PC-3 (cell line): ENCODE measurements at regions not wholly inside any gene's neighbourhood (a gene's known extent, or its start where the extent isn't known, plus 50 kb on each side); places are given as distances from the start of the nearest gene placed in this dataset.

Experiments
- ATAC-seq: fragments of 200-7000 bp; cut with Tn5 transposase; 2 replicates; pipeline ENCODE4 v1.9.1; 2020; ENCODE audit warnings: mild to moderate bottlenecking, moderate library complexity
- BruUV-seq: library from RNA; stranded (reverse); fragments of 400-500 nt; replicated peaks from 2 replicates; lab custom pipeline; 2021; lab: Mats Ljungman, UMichigan
- CTCF ChIA-PET: fragments of 300-600 bp; sonication (Branson Sonifier 250); formaldehyde crosslinking; loops from one replicate; lab custom pipeline; 2022; ENCODE audit warnings: antibody characterized with exemption; lab: Charles Lee
- POLR2A ChIA-PET: fragments of 300-600 bp; sonication (Branson Sonifier 250); formaldehyde crosslinking; loops from one replicate; lab custom pipeline; 2022; ENCODE audit warnings: antibody characterized with exemption; ENCODE audit not compliant: unreplicated experiment; lab: Charles Lee
- DNase-seq: peaks from one replicate; pipeline ENCODE4 v3.0.0-alpha.2; 2015
- H2AFZ ChIP-seq: fragments of 300-600 bp; sonication (generic); 2 replicates; pipeline ENCODE4 v1.6.0; 2016; ENCODE audit warnings: antibody characterized with exemption, low read length
- H3F3A ChIP-seq: fragments of 300-600 bp; sonication (generic); one replicate; pipeline ENCODE4 v1.6.0; 2017; ENCODE audit warnings: antibody characterized with exemption, low read length, control low read depth, mild to moderate bottlenecking; ENCODE audit not compliant: unreplicated experiment
- H3K27ac ChIP-seq: fragments of 300-600 bp; sonication (generic); 2 replicates; pipeline ENCODE4 v1.5.1; 2016; ENCODE audit warnings: mild to moderate bottlenecking, low read length
- H3K27me3 ChIP-seq: fragments of 300-600 bp; sonication (generic); 2 replicates; pipeline ENCODE4 v1.6.1; 2016; ENCODE audit warnings: low read length, mixed read lengths
- H3K36me3 ChIP-seq: fragments of 300-600 bp; sonication (generic); 2 replicates; pipeline ENCODE4 v1.6.1; 2016; ENCODE audit warnings: low read depth, mixed run types, low read length, mixed read lengths
- H3K4me1 ChIP-seq: fragments of 300-600 bp; sonication (generic); 2 replicates; pipeline ENCODE4 v1.5.1; 2016; ENCODE audit warnings: low read length; ENCODE audit not compliant: insufficient read depth
- H3K4me2 ChIP-seq: fragments of 300-600 bp; sonication (generic); 2 replicates; pipeline ENCODE4 v1.6.0; 2016; ENCODE audit warnings: low read length
- H3K4me3 ChIP-seq: fragments of 300-600 bp; sonication (generic); 2 replicates; pipeline ENCODE4 v1.5.1; 2016; ENCODE audit warnings: mild to moderate bottlenecking, low read length, mixed read lengths
- H3K79me2 ChIP-seq: fragments of 300-600 bp; sonication (generic); 2 replicates; pipeline ENCODE4 v1.6.1; 2017; ENCODE audit warnings: low read length, mixed read lengths
- H3K9ac ChIP-seq: fragments of 300-600 bp; sonication (generic); 2 replicates; pipeline ENCODE4 v1.6.0; 2016; ENCODE audit warnings: mild to moderate bottlenecking, low read length
- H3K9me2 ChIP-seq: fragments of 300-600 bp; sonication (generic); replicated peaks from 2 replicates; pipeline ENCODE4 v1.6.1; 2016; ENCODE audit warnings: mixed run types, low read length, mixed read lengths
- H3K9me3 ChIP-seq: fragments of 300-600 bp; sonication (generic); 2 replicates; pipeline ENCODE4 v1.6.1; 2016; ENCODE audit warnings: low read length, mixed read lengths
- H4K20me1 ChIP-seq: fragments of 300-600 bp; sonication (generic); 2 replicates; pipeline ENCODE4 v1.6.1; 2016; ENCODE audit warnings: low read length, mixed read lengths
- CTCF ChIP-seq: fragments of 300-600 bp; sonication (generic); conservative IDR thresholded peaks from 2 replicates; pipeline ENCODE4 v1.5.1; 2017; ENCODE audit warnings: antibody characterized with exemption, low read depth, mild to moderate bottlenecking, low read length
- EZH2 ChIP-seq: fragments of 300-600 bp; sonication (generic); IDR thresholded peaks from one replicate; pipeline ENCODE4 v1.6.1; 2017; ENCODE audit warnings: antibody characterized with exemption, mild to moderate bottlenecking, low read length; ENCODE audit not compliant: unreplicated experiment
- EZH2phosphoT487 ChIP-seq: fragments of 300-600 bp; sonication (generic); IDR thresholded peaks from 2 replicates; pipeline ENCODE4 v1.6.1; 2018; ENCODE audit warnings: mild to moderate bottlenecking, antibody characterized with exemption, low read length, borderline replicate concordance
- intact Hi-C: fragments of 100-400 bp; cut with micrococcal nuclease; formaldehyde crosslinking; loops from 2 replicates; pipeline ENCODE4 v1.9.0; 2023

- POLR2A ChIA-PET, result no interaction called here
- no peak overlapping the region for H3K4me3 ChIP-seq
- H3K4me1 ChIP-seq, result peaks cover 20% of the 10 kb centered on the region
- H3K27me3 ChIP-seq, result no peaks in the 10 kb centered on the region
- no peaks in the 10 kb centered on the region for H3K79me2 ChIP-seq
- CTCF ChIA-PET, result no interaction called here
- intact Hi-C loops, result no loop called here
- DNase-seq, result peak; percentile 30
- no peaks in the 10 kb centered on the region for H3K9me3 ChIP-seq
- no peaks in the 10 kb centered on the region for H4K20me1 ChIP-seq
- peak; percentile 45 for ATAC-seq
- no peaks in the 10 kb centered on the region for H3F3A ChIP-seq
- no peak overlapping the region for H3K27ac ChIP-seq
- H3K36me3 ChIP-seq, result no peaks in the 10 kb centered on the region
- H3K9me2 ChIP-seq, result no peaks in the 10 kb centered on the region
- H2AFZ ChIP-seq, result no peak overlapping the region
- TF ChIP-seq EZH2 (no peak), EZH2phosphoT487 (no peak), CTCF (no peak)
- H3K9ac ChIP-seq, result no peak overlapping the region
- no TSS peak for BruUV-seq
- no peak overlapping the region for H3K4me2 ChIP-seq
Observed at GRCh38 chr2:207284556-207285472, 119.1 kb upstream of the KLF7 start.

- no peak overlapping the region for H2AFZ ChIP-seq
- no peak overlapping the region for H3K4me3 ChIP-seq
- H3K9ac ChIP-seq, result no peak overlapping the region
- H3K9me3 ChIP-seq, result no peaks in the 10 kb centered on the region
- ATAC-seq (no peak), DNase-seq (no peak)
- no peak overlapping the region for H3K4me2 ChIP-seq
- no peaks in the 10 kb centered on the region for H3K27me3 ChIP-seq
- intact Hi-C loops, result no loop called here
- no peaks in the 10 kb centered on the region for H3K9me2 ChIP-seq
- BruUV-seq, result no TSS peak
- ChIA-PET CTCF (interaction anchor here (0.6 kb wide), 1 partner anchor 49 kb away, joined by 6 read pairs; no protein-coding TSS in a partner anchor), POLR2A (no interaction called here)
- H3F3A ChIP-seq, result no peaks in the 10 kb centered on the region
- H3K27ac ChIP-seq, result no peak overlapping the region
- H3K36me3 ChIP-seq, result no peaks in the 10 kb centered on the region
- H3K4me1 ChIP-seq, result peaks cover 21% of the 10 kb centered on the region
- TF ChIP-seq CTCF (no peak), EZH2phosphoT487 (no peak), EZH2 (no peak)
- no peaks in the 10 kb centered on the region for H3K79me2 ChIP-seq
- no peaks in the 10 kb centered on the region for H4K20me1 ChIP-seq
Observed at GRCh38 chr2:207285473-207285815, 119.7 kb upstream of the KLF7 start.

GRCh38 chr2:207286106-207286505, 120.4 kb upstream of the KLF7 start:
- Histone ChIP-seq H2AFZ (no peak overlapping the region), H3K9ac (no peak overlapping the region), H3K36me3 (no peaks in the 10 kb centered on the region), H3K4me1 (peaks cover 21% of the 10 kb centered on the region), H3F3A (no peaks in the 10 kb centered on the region), H3K79me2 (no peaks in the 10 kb centered on the region), H3K27me3 (no peaks in the 10 kb centered on the region), H3K4me3 (no peak overlapping the region), H3K9me3 (no peaks in the 10 kb centered on the region), H3K9me2 (no peaks in the 10 kb centered on the region), H4K20me1 (no peaks in the 10 kb centered on the region), H3K4me2 (no peak overlapping the region), H3K27ac (no peak overlapping the region)
- BruUV-seq, result no TSS peak
- no peak for TF ChIP-seq CTCF
- TF ChIP-seq EZH2phosphoT487, result no peak
- no peak for TF ChIP-seq EZH2
- ChIA-PET CTCF (interaction anchor here (0.6 kb wide), 1 partner anchor 48 kb away, joined by 6 read pairs; no protein-coding TSS in a partner anchor), POLR2A (no interaction called here)
- intact Hi-C loops, result no loop called here
- no peak for DNase-seq
- ATAC-seq, result no peak
